Panc1 (cell line): ENCODE measurements at regions not wholly inside any gene's neighbourhood (a gene's known extent, or its start where the extent isn't known, plus 50 kb on each side); places are given as distances from the start of the nearest gene placed in this dataset.

Experiments used
- CTCF ChIP-seq: fragments of 450-650 bp; IDR thresholded peaks from 2 replicates; pipeline ENCODE4 v1.5.1; 2017; ENCODE audit warnings: mild to moderate bottlenecking
- POLR2AphosphoS5 ChIP-seq: IDR thresholded peaks from 2 replicates; pipeline ENCODE4 v1.6.1; 2012; ENCODE audit warnings: mild to moderate bottlenecking, low read depth, low read length, moderate library complexity
- REST ChIP-seq, 2 experiments: IDR thresholded peaks; 2 replicates each; pipeline ENCODE4 v1.6.1; 2011 to 2012; ENCODE audit warnings: low read depth in 2 of 2, control low read depth in 1 of 2, low read length in 1 of 2, mild to moderate bottlenecking in 1 of 2, moderate library complexity in 1 of 2; ENCODE audit not compliant: insufficient read depth in 1 of 2
- SIN3A ChIP-seq: IDR thresholded peaks from 2 replicates; pipeline ENCODE4 v1.6.1; 2012; ENCODE audit warnings: low read depth, mild to moderate bottlenecking, low read length, moderate library complexity, borderline replicate concordance; ENCODE audit not compliant: insufficient read depth

- TF ChIP-seq CTCF (no peak), POLR2AphosphoS5 (no peak), REST (IDR thresholded peaks at IDR 0.05; ENCODE audit: insufficient read depth in 1 of 2, low read depth in 2 of 2, low read length in 1 of 2) (no peak), SIN3A (no peak)
These were observed 131.5 kb upstream of the TRPC6 start for GRCh38 chr11:101715281-101715680.
